Ishikawa (cell line): ENCODE measurements at regions not wholly inside any gene's neighbourhood (a gene's known extent, or its start where the extent isn't known, plus 50 kb on each side); places are given as distances from the start of the nearest gene placed in this dataset.

ENCODE experiments used
- CEBPB ChIP-seq: IDR thresholded peaks from 2 replicates; pipeline ENCODE4 v1.6.1; 2012
- CREB1 ChIP-seq: IDR thresholded peaks from 2 replicates; pipeline ENCODE4 v1.6.1; 2012; ENCODE audit warnings: low read depth
- EGR1 ChIP-seq: IDR thresholded peaks from 2 replicates; pipeline ENCODE4 v1.6.1; 2012
- EP300 ChIP-seq: IDR thresholded peaks from 2 replicates; pipeline ENCODE4 v1.6.1; 2012; ENCODE audit warnings: borderline replicate concordance
- FOXM1 ChIP-seq: IDR thresholded peaks from 2 replicates; pipeline ENCODE4 v1.6.1; 2012; ENCODE audit warnings: low read depth, borderline replicate concordance
- NFIC ChIP-seq: IDR thresholded peaks from 2 replicates; pipeline ENCODE4 v1.6.1; 2012
- RAD21 ChIP-seq: IDR thresholded peaks from 2 replicates; pipeline ENCODE4 v1.6.1; 2012; ENCODE audit warnings: low read depth
- TAF1 ChIP-seq: IDR thresholded peaks from 2 replicates; pipeline ENCODE4 v1.6.1; 2012; ENCODE audit warnings: low read depth, mild to moderate bottlenecking
- TCF12 ChIP-seq: IDR thresholded peaks from 2 replicates; pipeline ENCODE4 v1.6.1; 2012; ENCODE audit warnings: low read depth
- TEAD4 ChIP-seq: IDR thresholded peaks from 2 replicates; pipeline ENCODE4 v1.6.1; 2012
- YY1 ChIP-seq: IDR thresholded peaks from 2 replicates; pipeline ENCODE4 v1.6.1; 2012; ENCODE audit warnings: low read depth
- ZBTB7A ChIP-seq: IDR thresholded peaks from 2 replicates; pipeline ENCODE4 v1.6.1; 2012; ENCODE audit warnings: low read depth
- TF ChIP-seq, protein P1 (sequence below): IDR thresholded peaks from 2 replicates; pipeline ENCODE4 v1.6.1; 2012; ENCODE audit warnings: low read depth, mild to moderate bottlenecking
- TF ChIP-seq, protein P2 (sequence below): IDR thresholded peaks from 2 replicates; pipeline ENCODE4 v1.6.1; 2012
- TF ChIP-seq, protein P3 (sequence below): IDR thresholded peaks from 2 replicates; pipeline ENCODE4 v1.6.1; 2012

DNA sequence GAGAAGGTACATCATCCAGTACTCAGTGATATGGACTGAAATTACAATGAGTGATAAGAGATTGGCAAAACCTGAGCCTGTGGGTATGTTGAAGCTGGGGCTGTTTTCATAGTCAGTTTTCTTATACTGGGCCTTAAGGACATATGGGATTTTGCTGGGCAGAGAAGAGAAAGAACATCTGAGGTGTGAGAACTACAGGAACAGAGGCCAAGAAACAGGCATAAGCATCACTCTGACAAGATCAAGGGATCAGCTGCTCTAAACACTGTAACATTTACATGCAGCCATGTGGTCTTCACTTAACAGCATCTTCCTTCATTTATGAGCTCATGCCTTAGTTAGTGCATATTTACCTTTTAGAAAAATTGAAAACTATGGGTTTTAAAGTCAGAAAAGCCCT, 220.0 kb downstream of the TRIM36 start:
- TF ChIP-seq RAD21 (no peak), TCF12 (no peak), FOXM1 (no peak), ZBTB7A (no peak), TAF1 (no peak), NFIC (no peak), EP300 (no peak), CEBPB (no peak)
- TF ChIP-seq, protein P1, sequence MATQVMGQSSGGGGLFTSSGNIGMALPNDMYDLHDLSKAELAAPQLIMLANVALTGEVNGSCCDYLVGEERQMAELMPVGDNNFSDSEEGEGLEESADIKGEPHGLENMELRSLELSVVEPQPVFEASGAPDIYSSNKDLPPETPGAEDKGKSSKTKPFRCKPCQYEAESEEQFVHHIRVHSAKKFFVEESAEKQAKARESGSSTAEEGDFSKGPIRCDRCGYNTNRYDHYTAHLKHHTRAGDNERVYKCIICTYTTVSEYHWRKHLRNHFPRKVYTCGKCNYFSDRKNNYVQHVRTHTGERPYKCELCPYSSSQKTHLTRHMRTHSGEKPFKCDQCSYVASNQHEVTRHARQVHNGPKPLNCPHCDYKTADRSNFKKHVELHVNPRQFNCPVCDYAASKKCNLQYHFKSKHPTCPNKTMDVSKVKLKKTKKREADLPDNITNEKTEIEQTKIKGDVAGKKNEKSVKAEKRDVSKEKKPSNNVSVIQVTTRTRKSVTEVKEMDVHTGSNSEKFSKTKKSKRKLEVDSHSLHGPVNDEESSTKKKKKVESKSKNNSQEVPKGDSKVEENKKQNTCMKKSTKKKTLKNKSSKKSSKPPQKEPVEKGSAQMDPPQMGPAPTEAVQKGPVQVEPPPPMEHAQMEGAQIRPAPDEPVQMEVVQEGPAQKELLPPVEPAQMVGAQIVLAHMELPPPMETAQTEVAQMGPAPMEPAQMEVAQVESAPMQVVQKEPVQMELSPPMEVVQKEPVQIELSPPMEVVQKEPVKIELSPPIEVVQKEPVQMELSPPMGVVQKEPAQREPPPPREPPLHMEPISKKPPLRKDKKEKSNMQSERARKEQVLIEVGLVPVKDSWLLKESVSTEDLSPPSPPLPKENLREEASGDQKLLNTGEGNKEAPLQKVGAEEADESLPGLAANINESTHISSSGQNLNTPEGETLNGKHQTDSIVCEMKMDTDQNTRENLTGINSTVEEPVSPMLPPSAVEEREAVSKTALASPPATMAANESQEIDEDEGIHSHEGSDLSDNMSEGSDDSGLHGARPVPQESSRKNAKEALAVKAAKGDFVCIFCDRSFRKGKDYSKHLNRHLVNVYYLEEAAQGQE: no peak
- TF ChIP-seq, protein P2, sequence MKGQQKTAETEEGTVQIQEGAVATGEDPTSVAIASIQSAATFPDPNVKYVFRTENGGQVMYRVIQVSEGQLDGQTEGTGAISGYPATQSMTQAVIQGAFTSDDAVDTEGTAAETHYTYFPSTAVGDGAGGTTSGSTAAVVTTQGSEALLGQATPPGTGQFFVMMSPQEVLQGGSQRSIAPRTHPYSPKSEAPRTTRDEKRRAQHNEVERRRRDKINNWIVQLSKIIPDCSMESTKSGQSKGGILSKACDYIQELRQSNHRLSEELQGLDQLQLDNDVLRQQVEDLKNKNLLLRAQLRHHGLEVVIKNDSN: no peak
- TF ChIP-seq, protein P3, sequence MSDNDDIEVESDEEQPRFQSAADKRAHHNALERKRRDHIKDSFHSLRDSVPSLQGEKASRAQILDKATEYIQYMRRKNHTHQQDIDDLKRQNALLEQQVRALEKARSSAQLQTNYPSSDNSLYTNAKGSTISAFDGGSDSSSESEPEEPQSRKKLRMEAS: no peak

DNA sequence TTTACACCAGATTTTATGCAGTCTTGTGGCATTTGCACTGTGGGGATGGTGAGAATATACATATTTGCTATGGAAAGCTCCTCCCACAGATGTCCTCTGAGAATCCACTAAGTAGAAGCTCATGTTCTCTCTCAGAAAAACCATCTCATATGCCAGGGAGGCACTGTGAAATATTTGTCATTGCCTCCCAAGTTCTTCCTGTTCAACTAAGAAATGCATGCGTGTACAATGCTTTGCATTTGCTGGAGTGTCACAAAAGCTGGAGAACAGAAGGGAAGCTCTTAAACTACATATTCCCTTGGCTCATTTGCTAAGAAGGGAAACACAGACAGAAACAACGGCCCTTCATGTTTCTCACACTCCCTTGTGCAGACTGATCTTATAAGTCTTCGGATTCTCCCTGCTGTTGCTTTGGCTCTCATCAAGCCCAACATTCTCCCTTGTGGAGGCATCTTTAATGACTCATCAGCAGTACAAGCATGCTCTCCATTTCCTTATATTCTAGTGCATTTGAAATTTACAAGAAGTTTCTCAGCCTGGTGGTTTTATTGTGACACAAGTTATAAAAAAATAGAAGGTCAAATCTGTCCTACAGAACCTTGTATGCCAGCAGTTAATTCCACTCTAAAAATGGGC, 220.6 kb downstream of the TRIM36 start:
- TF ChIP-seq FOXM1: no peak
- no peak for TF ChIP-seq TCF12
- TF ChIP-seq TAF1: no peak
- TF ChIP-seq, protein P3: no peak
- no peak for TF ChIP-seq CEBPB
- no peak for TF ChIP-seq NFIC
- TF ChIP-seq EGR1: no peak
- TF ChIP-seq YY1: no peak
- no peak for TF ChIP-seq TEAD4
- TF ChIP-seq RAD21: no peak

DNA sequence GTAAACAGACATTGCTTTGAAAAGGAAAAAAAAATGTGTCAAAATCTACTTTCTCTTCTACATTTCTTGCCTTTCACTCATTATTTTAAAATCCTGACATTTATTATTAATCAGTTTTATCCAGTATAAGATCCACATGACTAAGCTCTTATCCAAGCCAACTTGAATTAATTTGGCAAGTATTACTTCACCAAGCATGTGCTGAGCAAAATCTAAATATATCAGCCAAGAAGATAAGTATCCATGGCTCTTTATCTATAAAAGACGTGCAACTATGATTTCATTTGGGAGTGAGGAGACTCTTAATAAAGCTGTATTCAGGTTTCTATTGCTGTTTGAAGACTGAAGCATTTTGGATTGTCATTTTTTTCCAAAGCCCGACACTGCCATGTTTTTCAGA, 221.3 kb downstream of the TRIM36 start:
- no peak for TF ChIP-seq CEBPB

DNA sequence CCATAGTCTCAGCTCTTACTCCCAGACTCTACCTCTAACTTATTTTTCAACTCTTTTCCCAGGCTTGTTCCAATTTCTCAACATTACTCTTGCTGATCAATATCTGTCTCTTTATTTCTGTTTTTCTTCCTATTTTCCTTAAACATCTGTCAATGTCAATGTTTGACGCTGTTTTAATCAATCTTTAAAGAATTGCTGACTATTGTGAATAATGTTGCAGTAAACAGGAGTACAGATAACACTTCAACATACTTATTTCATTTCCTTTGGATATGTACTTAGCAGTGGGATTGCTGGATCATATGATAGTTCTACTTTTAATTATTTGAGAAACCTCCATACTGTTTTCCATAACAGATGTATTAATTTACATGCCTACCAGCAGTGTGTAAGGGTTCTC, 229.0 kb downstream of the TRIM36 start:
- TF ChIP-seq, protein P1: no peak
- no peak for TF ChIP-seq RAD21
- TF ChIP-seq TAF1: no peak
- no peak for TF ChIP-seq TEAD4
- TF ChIP-seq, protein P3: no peak
- no peak for TF ChIP-seq FOXM1
- no peak for TF ChIP-seq CREB1
- no peak for TF ChIP-seq ZBTB7A
- TF ChIP-seq NFIC: no peak

DNA sequence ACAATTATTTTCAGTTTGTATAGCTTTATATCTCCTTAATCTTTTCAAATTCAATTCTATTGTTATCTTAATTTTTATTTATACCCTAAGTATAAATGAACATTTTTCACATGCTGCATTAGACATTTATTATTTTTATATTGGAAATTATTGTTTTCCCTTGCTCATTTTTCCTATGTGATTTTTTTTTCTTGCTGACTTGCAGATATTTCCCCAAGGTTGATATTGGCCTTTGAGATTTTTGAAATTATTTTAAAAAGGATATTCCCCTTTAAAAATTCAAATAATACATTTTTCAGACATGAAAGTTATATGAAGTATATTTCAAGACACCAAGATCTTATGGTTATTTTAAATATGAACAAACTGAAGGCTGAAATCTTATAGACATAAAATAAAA, 234.2 kb downstream of the TRIM36 start:
- no peak for TF ChIP-seq CEBPB
- TF ChIP-seq, protein P1: no peak
- TF ChIP-seq NFIC: no peak
- no peak for TF ChIP-seq EGR1
- no peak for TF ChIP-seq FOXM1
- TF ChIP-seq CREB1: no peak
- TF ChIP-seq TAF1: no peak
- TF ChIP-seq TEAD4: no peak
- no peak for TF ChIP-seq RAD21
- TF ChIP-seq, protein P3: no peak
